HEK293 (cell line): ENCODE measurements at regions not wholly inside any gene's neighbourhood (a gene's known extent, or its start where the extent isn't known, plus 50 kb on each side); places are given as distances from the start of the nearest gene placed in this dataset.

ENCODE experiments used
- CTCF ChIA-PET: fragments of 350-600 bp; formaldehyde crosslinking; extraction: SDS; loops from one replicate; lab custom pipeline; 2021; ENCODE audit warnings: antibody characterized with exemption; lab: Yijun Ruan, JAX
- POLR2A ChIA-PET: fragments of 300-600 bp; formaldehyde crosslinking; extraction: SDS; loops from one replicate; lab custom pipeline; 2020; ENCODE audit warnings: antibody characterized with exemption, inconsistent platforms; lab: Yijun Ruan, JAX
- H3K27ac ChIP-seq: fragments of 200-500 bp; sonication (Bioruptor generic); 2 replicates; pipeline ENCODE4 v1.5.1; 2014; ENCODE audit warnings: low read depth, low read length, control low read depth, inconsistent platforms; ENCODE audit errors: extremely low read depth
- H3K36me3 ChIP-seq, 2 experiments: fragments of 200-500 bp in 1 of 2; sonication (Bioruptor generic) in 1 of 2; 1 replicate in 1 of 2; 2 replicates in 1 of 2; pipeline ENCODE4 v1.5.1; 2014 to 2017; ENCODE audit warnings: inconsistent platforms in 2 of 2, low read length in 2 of 2; ENCODE audit not compliant: control insufficient read depth in 2 of 2, insufficient read depth in 1 of 2
- H3K4me1 ChIP-seq: fragments of 200-500 bp; sonication (Bioruptor generic); 2 replicates; pipeline ENCODE4 v1.5.1; 2014; ENCODE audit warnings: mild to moderate bottlenecking, low read length, inconsistent platforms; ENCODE audit not compliant: control insufficient read depth, insufficient read depth
- H3K4me3 ChIP-seq: 2 replicates; pipeline ENCODE4 v1.5.1; 2011; ENCODE audit warnings: low read depth, mild to moderate bottlenecking, control low read depth, low read length, moderate library complexity
- H3K9me3 ChIP-seq: fragments of 200-500 bp; sonication (Bioruptor generic); 2 replicates; pipeline ENCODE4 v1.5.1; 2014; ENCODE audit warnings: low read depth, low read length, inconsistent platforms; ENCODE audit not compliant: control insufficient read depth, insufficient read depth
- GLIS2 ChIP-seq: fragments of 450-650 bp; formaldehyde crosslinking; IDR thresholded peaks from 2 replicates; pipeline ENCODE4 v1.5.1; 2016; ENCODE audit warnings: missing biosample characterization, missing genetic modification characterization
- SALL2 ChIP-seq: fragments of 450-650 bp; formaldehyde crosslinking; IDR thresholded peaks from 2 replicates; pipeline ENCODE4 v1.5.0; 2017; ENCODE audit warnings: missing biosample characterization, mild to moderate bottlenecking, missing genetic modification characterization, borderline replicate concordance
- TRIM28 ChIP-seq: IDR thresholded peaks from 2 replicates; pipeline ENCODE4 v1.6.1; 2011; ENCODE audit warnings: low read length, control low read depth, borderline replicate concordance
- ZBTB17 ChIP-seq: fragments of 450-650 bp; formaldehyde crosslinking; IDR thresholded peaks from 2 replicates; pipeline ENCODE4 v1.5.1; 2016; ENCODE audit warnings: missing biosample characterization, missing genetic modification characterization
- ZBTB7A ChIP-seq: fragments of 450-650 bp; formaldehyde crosslinking; IDR thresholded peaks from 2 replicates; pipeline ENCODE4 v1.5.1; 2016; ENCODE audit warnings: low read depth, missing biosample characterization, missing genetic modification characterization
- ZNF132 ChIP-seq: fragments of 450-650 bp; formaldehyde crosslinking; IDR thresholded peaks from 2 replicates; pipeline ENCODE4 v1.5.1; 2017; ENCODE audit warnings: missing biosample characterization, missing genetic modification characterization, borderline replicate concordance
- ZNF16 ChIP-seq: fragments of 450-650 bp; formaldehyde crosslinking; IDR thresholded peaks from 2 replicates; pipeline ENCODE4 v1.5.1; 2016; ENCODE audit warnings: low read depth, missing biosample characterization, missing genetic modification characterization
- ZNF23 ChIP-seq: fragments of 450-650 bp; formaldehyde crosslinking; IDR thresholded peaks from 2 replicates; pipeline ENCODE4 v1.5.1; 2016; ENCODE audit warnings: missing biosample characterization, missing genetic modification characterization, borderline replicate concordance
- ZNF302 ChIP-seq: fragments of 450-650 bp; formaldehyde crosslinking; IDR thresholded peaks from 2 replicates; pipeline ENCODE4 v1.5.1; 2016; ENCODE audit warnings: missing biosample characterization, missing genetic modification characterization, low read depth
- ZNF324 ChIP-seq: fragments of 450-650 bp; formaldehyde crosslinking; IDR thresholded peaks from 2 replicates; pipeline ENCODE4 v1.5.1; 2016; ENCODE audit warnings: missing biosample characterization, missing genetic modification characterization
- ZNF366 ChIP-seq: fragments of 450-650 bp; formaldehyde crosslinking; conservative IDR thresholded peaks from 2 replicates; pipeline ENCODE4 v1.5.1; 2016; ENCODE audit warnings: missing biosample characterization, missing genetic modification characterization
- ZNF639 ChIP-seq: fragments of 450-650 bp; formaldehyde crosslinking; IDR thresholded peaks from 2 replicates; pipeline ENCODE4 v1.5.1; 2016; ENCODE audit warnings: missing biosample characterization, missing genetic modification characterization
- ZNF664 ChIP-seq: fragments of 450-650 bp; formaldehyde crosslinking; IDR thresholded peaks from 2 replicates; pipeline ENCODE4 v1.5.1; 2016; ENCODE audit warnings: missing biosample characterization, missing genetic modification characterization
- ZNF701 ChIP-seq: fragments of 450-650 bp; formaldehyde crosslinking; IDR thresholded peaks from 2 replicates; pipeline ENCODE4 v1.5.1; 2016; ENCODE audit warnings: missing biosample characterization, missing genetic modification characterization
- ZSCAN16 ChIP-seq: fragments of 450-650 bp; formaldehyde crosslinking; IDR thresholded peaks from 2 replicates; pipeline ENCODE4 v1.5.1; 2016; ENCODE audit warnings: missing biosample characterization, missing genetic modification characterization
- TF ChIP-seq, protein P1 (sequence below): fragments of 450-650 bp; formaldehyde crosslinking; IDR thresholded peaks from 2 replicates; pipeline ENCODE4 v1.5.1; 2016; ENCODE audit warnings: missing biosample characterization, missing genetic modification characterization
- TF ChIP-seq, protein P2 (sequence below): fragments of 450-650 bp; formaldehyde crosslinking; IDR thresholded peaks from 2 replicates; pipeline ENCODE4 v1.5.1; 2017; ENCODE audit warnings: missing biosample characterization, missing genetic modification characterization
- TF ChIP-seq, protein P3 (sequence below): fragments of 450-650 bp; formaldehyde crosslinking; IDR thresholded peaks from 2 replicates; pipeline ENCODE4 v1.5.1; 2017; ENCODE audit warnings: missing biosample characterization, mild to moderate bottlenecking, missing genetic modification characterization, moderate library complexity

DNA sequence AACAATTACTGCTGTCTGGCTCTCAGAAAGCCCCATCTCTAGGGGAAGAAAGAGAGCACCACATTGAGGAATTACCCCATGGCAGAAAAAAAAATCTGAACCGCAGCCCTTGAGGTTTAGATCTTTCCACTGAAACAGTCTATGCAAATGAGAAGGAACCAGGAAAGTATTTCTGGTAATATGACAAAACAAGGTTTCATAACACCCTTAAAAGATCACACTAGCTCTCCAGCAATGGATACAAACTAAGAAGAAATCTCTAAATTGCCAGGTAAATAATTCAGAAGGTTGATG lies 427.1 kb downstream of the PRELID2 start:
- Histone ChIP-seq H3K27ac (no peak overlapping the region), H3K36me3 (no peaks in the 10 kb centered on the region), H3K4me1 (no peaks in the 10 kb centered on the region), H3K9me3 (no peaks in the 10 kb centered on the region), H3K4me3 (no peak overlapping the region)
- ChIA-PET POLR2A (no interaction called here), CTCF (interaction anchor here (0.6 to 1.1 kb wide), 2 partner anchors 12 to 102 kb away, joined by 3 to 6 read pairs; no protein-coding TSS in a partner anchor)
- TF ChIP-seq SALL2: no peak
- TF ChIP-seq ZSCAN16 (tag by site-specific recombination): no peak
- TF ChIP-seq ZNF366 (tag by site-specific recombination): no peak
- TF ChIP-seq ZNF23 (tag by site-specific recombination): no peak
- no peak for TF ChIP-seq ZNF324
- TF ChIP-seq ZNF664 (tag by site-specific recombination): no peak

GRCh38 chr5:145407300-145408047 lies 427.7 kb downstream of the PRELID2 start:
- Histone ChIP-seq H3K9me3 (no peaks in the 10 kb centered on the region), H3K4me3 (no peak overlapping the region), H3K27ac (no peak overlapping the region)
- no peak for TF ChIP-seq ZNF639 (tag by site-specific recombination)
- TF ChIP-seq, protein P1, sequence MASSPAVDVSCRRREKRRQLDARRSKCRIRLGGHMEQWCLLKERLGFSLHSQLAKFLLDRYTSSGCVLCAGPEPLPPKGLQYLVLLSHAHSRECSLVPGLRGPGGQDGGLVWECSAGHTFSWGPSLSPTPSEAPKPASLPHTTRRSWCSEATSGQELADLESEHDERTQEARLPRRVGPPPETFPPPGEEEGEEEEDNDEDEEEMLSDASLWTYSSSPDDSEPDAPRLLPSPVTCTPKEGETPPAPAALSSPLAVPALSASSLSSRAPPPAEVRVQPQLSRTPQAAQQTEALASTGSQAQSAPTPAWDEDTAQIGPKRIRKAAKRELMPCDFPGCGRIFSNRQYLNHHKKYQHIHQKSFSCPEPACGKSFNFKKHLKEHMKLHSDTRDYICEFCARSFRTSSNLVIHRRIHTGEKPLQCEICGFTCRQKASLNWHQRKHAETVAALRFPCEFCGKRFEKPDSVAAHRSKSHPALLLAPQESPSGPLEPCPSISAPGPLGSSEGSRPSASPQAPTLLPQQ: no peak
- TF ChIP-seq ZNF302 (tag by site-specific recombination): no peak
- no peak for TF ChIP-seq ZSCAN16 (tag by site-specific recombination)
- TF ChIP-seq ZNF701 (tag by site-specific recombination): no peak
- no peak for TF ChIP-seq ZBTB7A
- TF ChIP-seq, protein P2, sequence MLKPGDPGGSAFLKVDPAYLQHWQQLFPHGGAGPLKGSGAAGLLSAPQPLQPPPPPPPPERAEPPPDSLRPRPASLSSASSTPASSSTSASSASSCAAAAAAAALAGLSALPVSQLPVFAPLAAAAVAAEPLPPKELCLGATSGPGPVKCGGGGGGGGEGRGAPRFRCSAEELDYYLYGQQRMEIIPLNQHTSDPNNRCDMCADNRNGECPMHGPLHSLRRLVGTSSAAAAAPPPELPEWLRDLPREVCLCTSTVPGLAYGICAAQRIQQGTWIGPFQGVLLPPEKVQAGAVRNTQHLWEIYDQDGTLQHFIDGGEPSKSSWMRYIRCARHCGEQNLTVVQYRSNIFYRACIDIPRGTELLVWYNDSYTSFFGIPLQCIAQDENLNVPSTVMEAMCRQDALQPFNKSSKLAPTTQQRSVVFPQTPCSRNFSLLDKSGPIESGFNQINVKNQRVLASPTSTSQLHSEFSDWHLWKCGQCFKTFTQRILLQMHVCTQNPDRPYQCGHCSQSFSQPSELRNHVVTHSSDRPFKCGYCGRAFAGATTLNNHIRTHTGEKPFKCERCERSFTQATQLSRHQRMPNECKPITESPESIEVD (tag by site-specific recombination): no peak
- no peak for TF ChIP-seq ZNF16 (tag by site-specific recombination)
- TF ChIP-seq ZBTB17: no peak
- TF ChIP-seq, protein P3, sequence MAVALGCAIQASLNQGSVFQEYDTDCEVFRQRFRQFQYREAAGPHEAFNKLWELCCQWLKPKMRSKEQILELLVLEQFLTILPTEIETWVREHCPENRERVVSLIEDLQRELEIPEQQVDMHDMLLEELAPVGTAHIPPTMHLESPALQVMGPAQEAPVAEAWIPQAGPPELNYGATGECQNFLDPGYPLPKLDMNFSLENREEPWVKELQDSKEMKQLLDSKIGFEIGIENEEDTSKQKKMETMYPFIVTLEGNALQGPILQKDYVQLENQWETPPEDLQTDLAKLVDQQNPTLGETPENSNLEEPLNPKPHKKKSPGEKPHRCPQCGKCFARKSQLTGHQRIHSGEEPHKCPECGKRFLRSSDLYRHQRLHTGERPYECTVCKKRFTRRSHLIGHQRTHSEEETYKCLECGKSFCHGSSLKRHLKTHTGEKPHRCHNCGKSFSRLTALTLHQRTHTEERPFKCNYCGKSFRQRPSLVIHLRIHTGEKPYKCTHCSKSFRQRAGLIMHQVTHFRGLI (tag by site-specific recombination): no peak
- no peak for TF ChIP-seq ZNF132
- TF ChIP-seq, all 188 proteins: peak for 0
- Histone ChIP-seq H3K4me1 (no peaks in the 10 kb centered on the region), H3K36me3 (no peaks in the 10 kb centered on the region)
- ChIA-PET POLR2A (no interaction called here), CTCF (interaction anchor here (0.6 to 1.1 kb wide), 2 partner anchors 11 to 93 kb away, joined by 3 read pairs; no protein-coding TSS in a partner anchor)

GRCh38 chr5:145403992-145404391 lies 431.1 kb downstream of the PRELID2 start:
- ChIA-PET POLR2A (no interaction called here), CTCF (no interaction called here)
- H3K27ac ChIP-seq: no peak overlapping the region
- no peaks in the 10 kb centered on the region for H3K36me3 ChIP-seq
- H3K9me3 ChIP-seq: no peaks in the 10 kb centered on the region
- no peak overlapping the region for H3K4me3 ChIP-seq
- TF ChIP-seq GLIS2 (no peak), TRIM28 (no peak)
- H3K4me1 ChIP-seq: no peaks in the 10 kb centered on the region
